Common myeloid progenitor, CD34-positive (primary cell): ENCODE measurements at regions not wholly inside any gene's neighbourhood (a gene's known extent, or its start where the extent isn't known, plus 50 kb on each side); places are given as distances from the start of the nearest gene placed in this dataset.

ENCODE experiments used
- CTCF ChIA-PET: fragments of 350-600 bp; sonication (Branson Sonifier 250); formaldehyde crosslinking; loops from one replicate; lab custom pipeline; 2021; ENCODE audit warnings: antibody characterized with exemption; lab: Charles Lee
- POLR2A ChIA-PET: fragments of 350-600 bp; sonication (Branson Sonifier 250); formaldehyde crosslinking; loops from one replicate; lab custom pipeline; 2021; ENCODE audit warnings: antibody characterized with exemption; lab: Charles Lee
- DNase-seq, 3 donors: peaks; one replicate each; pipeline versions ENCODE4 v3.0.0 to v3.0.0-alpha.2; 2013
- H3K27ac ChIP-seq, 2 experiments: 1 replicate in 1 of 2; 2 replicates in 1 of 2; pipeline ENCODE4 v1.7.0; 2013; ENCODE audit warnings: inconsistent platforms in 2 of 2, low read length in 2 of 2, mild to moderate bottlenecking in 2 of 2, low read depth in 1 of 2, moderate library complexity in 1 of 2; ENCODE audit not compliant: severe bottlenecking in 2 of 2, insufficient read depth in 1 of 2, poor library complexity in 1 of 2
- H3K27me3 ChIP-seq, 5 experiments: replicated peaks in 2 of 5; 1 replicate in 3 of 5; 2 replicates in 2 of 5; pipeline versions ENCODE4 v1.6.1 to v1.7.0; 2013; ENCODE audit warnings: low read length in 4 of 5, mild to moderate bottlenecking in 2 of 5, moderate library complexity in 2 of 5, inconsistent platforms in 1 of 5; ENCODE audit not compliant: insufficient read depth in 5 of 5, control insufficient read depth in 4 of 5
- H3K36me3 ChIP-seq, 4 experiments: 1 replicate in 2 of 4; 2 replicates in 2 of 4; pipeline versions ENCODE4 v1.6.1 to v1.7.0; 2013; ENCODE audit warnings: low read length in 3 of 4, control low read depth in 1 of 4, mild to moderate bottlenecking in 1 of 4; ENCODE audit not compliant: control insufficient read depth in 4 of 4, insufficient read depth in 4 of 4
- H3K4me1 ChIP-seq, 4 experiments: 1 replicate in 3 of 4; 2 replicates in 1 of 4; pipeline versions ENCODE4 v1.6.1 to v1.7.1; 2013; ENCODE audit warnings: low read length in 3 of 4, mild to moderate bottlenecking in 3 of 4, control low read depth in 1 of 4, inconsistent platforms in 1 of 4, moderate library complexity in 1 of 4; ENCODE audit not compliant: control insufficient read depth in 4 of 4, insufficient read depth in 4 of 4; ENCODE audit errors: control extremely low read depth in 1 of 4
- H3K4me3 ChIP-seq, 7 experiments: 1 replicate in 4 of 7; 2 replicates in 3 of 7; pipeline versions ENCODE4 v1.5.1 to v1.7.0; 2013; ENCODE audit warnings: mild to moderate bottlenecking in 7 of 7, low read length in 6 of 7, moderate library complexity in 6 of 7, inconsistent platforms in 2 of 7, low read depth in 2 of 7, control low read depth in 1 of 7; ENCODE audit not compliant: insufficient read depth in 4 of 7, control insufficient read depth in 1 of 7; ENCODE audit errors: extremely low read depth in 1 of 7
- H3K9me3 ChIP-seq, 5 experiments: 1 replicate in 4 of 5; 2 replicates in 1 of 5; pipeline versions ENCODE4 v1.6.1 to v1.7.1; 2013; ENCODE audit warnings: low read length in 4 of 5, mild to moderate bottlenecking in 2 of 5, inconsistent platforms in 1 of 5, low read depth in 1 of 5, moderate library complexity in 1 of 5; ENCODE audit not compliant: control insufficient read depth in 4 of 5, insufficient read depth in 2 of 5; ENCODE audit errors: control extremely low read depth in 1 of 5
- WGBS: methylation state at CpG from one replicate; pipeline ENCODE4 v1.1.5; 2013; ENCODE audit not compliant: insufficient coverage; 5-methylcytosine and 5-hydroxymethylcytosine counted together

DNA sequence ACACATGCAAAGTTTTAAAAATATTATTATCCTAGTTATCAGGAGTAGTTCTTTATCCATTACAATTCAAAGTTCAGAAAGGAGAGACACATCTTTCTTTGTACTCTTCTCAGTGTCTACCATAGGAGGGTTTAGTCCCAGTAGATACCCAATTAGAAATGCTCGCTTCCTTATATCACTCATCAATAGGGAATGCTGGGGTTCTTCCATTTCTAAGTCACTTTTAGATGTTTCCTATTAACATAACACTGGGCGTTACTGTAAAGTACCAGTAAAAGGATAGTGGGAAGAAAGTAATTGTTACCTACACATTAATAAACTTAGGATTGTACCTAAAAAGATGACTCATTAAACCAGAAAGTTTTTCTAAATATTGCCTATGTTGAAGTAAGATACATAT is 348.3 kb upstream of the CDH6 start:
- Histone ChIP-seq H3K27ac (no peak overlapping the region), H3K27me3 (no peaks in the 10 kb centered on the region), H3K36me3 (no peaks in the 10 kb centered on the region), H3K9me3 (no peaks in the 10 kb centered on the region), H3K4me1 (peaks cover 0 to under 1% (median 0%) of the 10 kb centered on the region in 4 experiments), H3K4me3 (no peak overlapping the region)
- WGBS: no CpG with 5 or more reads among the region's 2 CpGs
- POLR2A ChIA-PET: no interaction called here
- DNase-seq: no peak
- CTCF ChIA-PET: no interaction called here

DNA sequence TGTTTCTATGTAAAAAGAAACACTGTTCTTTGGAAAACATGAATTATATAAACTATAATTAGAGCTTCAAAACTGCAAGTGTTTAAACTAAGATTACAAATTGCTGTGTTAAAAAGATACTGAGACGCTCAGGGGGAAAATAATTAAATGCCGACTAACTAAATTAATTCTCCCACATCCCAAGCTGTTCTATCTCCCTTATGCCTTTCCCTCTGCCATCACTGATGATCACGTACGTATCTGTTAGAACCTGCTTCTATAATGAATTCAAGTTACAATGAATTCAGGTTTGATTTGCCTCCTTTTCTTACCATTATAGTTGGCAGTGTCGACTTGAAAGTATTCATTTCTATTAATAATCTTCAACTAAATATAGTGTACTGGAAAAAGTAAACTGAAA is 349.9 kb upstream of the CDH6 start:
- WGBS: 100% methylated on average over 2 of the region's 5 CpGs

DNA sequence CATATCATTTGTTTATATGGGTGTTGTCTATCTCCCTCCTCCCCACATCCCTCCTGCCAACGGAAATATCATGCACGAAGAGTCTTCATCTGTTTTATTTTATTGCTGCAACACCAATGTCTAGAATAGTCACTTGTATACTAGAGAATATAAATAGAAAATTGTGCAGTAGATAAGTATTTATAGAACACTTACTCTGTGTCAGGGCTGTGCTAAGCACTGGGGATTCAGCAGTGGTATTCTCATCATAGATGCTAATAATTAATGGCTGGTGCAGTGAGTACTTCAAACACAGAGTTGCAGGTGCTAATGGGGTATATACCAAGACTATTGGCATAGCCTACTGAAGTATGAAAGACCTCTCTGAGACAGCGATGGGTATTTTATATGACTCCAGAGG is 353.5 kb upstream of the CDH6 start:
- no peak overlapping the region for H3K27ac ChIP-seq
- ChIA-PET CTCF (no interaction called here), POLR2A (no interaction called here)
- peaks cover 0 to 2% (median 0%) of the 10 kb centered on the region in 4 experiments for H3K4me1 ChIP-seq
- H3K9me3 ChIP-seq: no peaks in the 10 kb centered on the region
- no peaks in the 10 kb centered on the region for H3K36me3 ChIP-seq
- DNase-seq: no peak
- H3K27me3 ChIP-seq: no peaks in the 10 kb centered on the region
- WGBS: 100% methylated on average over 1 of the region's 3 CpGs
- no peak overlapping the region for H3K4me3 ChIP-seq

More for the DNA sequence above, 349.9 kb upstream of the CDH6 start:
- ChIA-PET CTCF (no interaction called here), POLR2A (no interaction called here)
- no peaks in the 10 kb centered on the region for H3K27me3 ChIP-seq
- H3K4me1 ChIP-seq: peaks cover 0 to 2% (median 0%) of the 10 kb centered on the region in 4 experiments
- no peak overlapping the region for H3K27ac ChIP-seq
- no peak overlapping the region for H3K4me3 ChIP-seq
- DNase-seq: no peak
- no peaks in the 10 kb centered on the region for H3K9me3 ChIP-seq
- no peaks in the 10 kb centered on the region for H3K36me3 ChIP-seq

DNA sequence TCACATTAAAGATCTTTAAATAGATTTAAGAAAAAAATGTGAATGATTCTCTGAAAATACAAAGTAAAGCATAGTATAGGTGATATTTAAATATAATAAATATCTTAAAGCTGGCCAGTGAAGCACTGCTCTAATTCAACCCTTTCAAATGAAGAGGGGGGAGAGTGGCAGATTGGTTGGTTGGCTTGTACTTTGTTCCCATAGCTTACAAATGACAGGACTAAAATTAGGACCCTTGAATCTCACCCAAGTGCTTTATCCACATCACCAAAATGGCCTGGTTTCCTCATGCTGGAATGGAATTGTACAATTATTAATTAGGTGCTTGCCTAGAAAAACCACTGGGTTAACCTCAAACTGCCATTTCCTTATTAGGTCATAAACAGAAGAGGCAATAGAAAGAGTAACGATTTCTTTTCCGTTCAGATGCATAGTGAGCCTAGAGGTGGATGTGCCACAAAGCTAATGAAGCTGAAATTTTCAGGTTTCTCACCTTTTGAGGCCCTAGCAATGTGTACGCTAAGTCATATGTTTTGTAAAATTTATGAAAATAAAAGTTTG is 354.5 kb upstream of the CDH6 start:
- CTCF ChIA-PET: no interaction called here

DNA sequence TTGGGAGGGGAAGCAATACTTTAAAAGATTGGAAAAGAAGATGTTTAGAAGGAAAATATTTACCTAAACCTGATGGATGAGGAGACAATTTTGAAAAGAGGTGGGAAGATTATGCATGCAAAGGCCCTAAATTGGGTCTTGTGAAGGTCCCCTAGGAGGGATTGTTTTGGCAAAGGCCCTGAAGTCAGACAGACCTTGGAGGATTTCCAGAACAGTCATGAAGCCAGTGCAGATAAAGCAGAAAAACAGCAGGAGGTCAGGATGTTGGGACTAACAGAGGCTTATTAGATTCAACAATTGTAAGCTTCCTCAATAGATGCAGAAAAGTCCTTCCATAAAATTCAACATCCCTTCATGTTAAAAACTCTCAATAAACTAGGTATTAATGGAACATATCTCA is 361.0 kb upstream of the CDH6 start:
- H3K27ac ChIP-seq: no peak overlapping the region
- no peaks in the 10 kb centered on the region for H3K9me3 ChIP-seq
- H3K36me3 ChIP-seq: no peaks in the 10 kb centered on the region
- ChIA-PET POLR2A (no interaction called here), CTCF (no interaction called here)
- no peaks in the 10 kb centered on the region for H3K4me1 ChIP-seq
- no peak for DNase-seq
- no peaks in the 10 kb centered on the region for H3K27me3 ChIP-seq
- no peak overlapping the region for H3K4me3 ChIP-seq

More for the DNA sequence above, 354.5 kb upstream of the CDH6 start:
- 62% methylated on average over 2 of the region's 3 CpGs for WGBS
- Histone ChIP-seq H3K36me3 (no peaks in the 10 kb centered on the region), H3K4me3 (no peak overlapping the region), H3K4me1 (peaks cover 0 to 2% (median 0%) of the 10 kb centered on the region in 4 experiments), H3K27me3 (no peaks in the 10 kb centered on the region), H3K27ac (no peak overlapping the region), H3K9me3 (no peaks in the 10 kb centered on the region)
- POLR2A ChIA-PET: interaction anchor here (0.6 kb wide), 2 partner anchors 8 to 736 kb away, joined by 3 to 5 read pairs; no protein-coding TSS in a partner anchor
- peak; percentile 12 to 64 (median 48) for DNase-seq

DNA sequence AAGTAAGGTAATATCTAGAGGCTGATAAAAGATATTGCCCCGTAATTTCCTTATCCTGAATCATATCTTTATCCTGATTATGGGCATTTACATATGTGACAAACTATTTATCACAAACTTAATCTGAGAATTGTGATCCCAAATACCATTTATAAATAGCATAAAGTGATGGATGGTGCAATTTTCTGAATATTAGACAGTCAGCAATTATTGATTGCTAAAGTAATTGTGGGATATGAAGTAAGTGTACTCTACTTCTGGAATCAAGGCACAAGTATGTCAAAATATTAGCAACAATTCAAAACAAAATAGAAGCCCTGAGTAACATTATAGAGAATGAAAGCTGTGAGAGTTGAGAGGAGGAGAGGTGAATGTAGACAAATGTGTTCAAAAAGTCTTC is 361.9 kb upstream of the CDH6 start:
- no peak overlapping the region for H3K4me3 ChIP-seq
- no peaks in the 10 kb centered on the region for H3K4me1 ChIP-seq
- DNase-seq: no peak
- ChIA-PET CTCF (no interaction called here), POLR2A (no interaction called here)
- WGBS: no CpG with 5 or more reads among the region's 1 CpG
- no peaks in the 10 kb centered on the region for H3K36me3 ChIP-seq
- H3K9me3 ChIP-seq: no peaks in the 10 kb centered on the region
- no peaks in the 10 kb centered on the region for H3K27me3 ChIP-seq
- no peak overlapping the region for H3K27ac ChIP-seq

DNA sequence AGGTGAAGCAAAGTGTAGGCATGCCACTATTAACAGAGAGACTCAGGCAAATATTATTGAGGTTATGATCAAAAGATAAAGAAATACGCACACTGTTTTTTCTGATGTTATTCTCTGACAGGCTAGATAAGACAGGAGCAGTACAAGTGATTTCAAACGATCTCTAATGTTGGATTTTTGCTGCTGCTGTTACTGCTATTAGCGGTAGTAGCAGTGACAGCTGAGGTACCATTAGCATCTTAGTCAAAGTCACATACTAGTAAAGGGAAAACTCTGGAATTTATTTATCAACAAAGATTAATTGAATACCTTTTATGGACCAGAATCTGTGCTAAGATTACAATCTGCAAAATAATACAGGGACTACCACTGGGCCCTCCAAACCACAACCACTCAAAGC is 362.4 kb upstream of the CDH6 start:
- Histone ChIP-seq H3K27me3 (no peaks in the 10 kb centered on the region), H3K36me3 (no peaks in the 10 kb centered on the region)
- 80% methylated on average over 1 of the region's 3 CpGs for WGBS

More for the DNA sequence above, 362.4 kb upstream of the CDH6 start:
- Histone ChIP-seq H3K4me1 (no peaks in the 10 kb centered on the region), H3K4me3 (no peak overlapping the region), H3K9me3 (no peaks in the 10 kb centered on the region), H3K27ac (no peak overlapping the region)
- DNase-seq: no peak
- ChIA-PET POLR2A (no interaction called here), CTCF (no interaction called here)
